Testis (tissue), 2 donors: ENCODE measurements at regions not wholly inside any gene's neighbourhood (a gene's known extent, or its start where the extent isn't known, plus 50 kb on each side); places are given as distances from the start of the nearest gene placed in this dataset.

Source experiments
- DNase-seq: peaks from one replicate; pipeline ENCODE4 v3.0.0-alpha.2; 2019
- H3K27ac ChIP-seq, 2 donors: fragments of 200-600 bp; sonication (generic); one replicate each; pipeline ENCODE4 v1.5.1; 2019
- H3K27me3 ChIP-seq: fragments of 200-600 bp; sonication (generic); one replicate; pipeline ENCODE4 v1.5.1; 2019
- H3K36me3 ChIP-seq: fragments of 200-600 bp; sonication (generic); one replicate; pipeline ENCODE4 v1.5.1; 2017; ENCODE audit warnings: low read depth; ENCODE audit errors: missing control alignments
- H3K4me1 ChIP-seq: fragments of 200-600 bp; sonication (generic); one replicate; pipeline ENCODE4 v1.5.1; 2019
- H3K4me3 ChIP-seq, 2 donors: fragments of 200-600 bp; sonication (generic); one replicate each; pipeline ENCODE4 v1.5.1; 2017 to 2019
- H3K9me3 ChIP-seq: fragments of 200-600 bp; sonication (generic); one replicate; pipeline ENCODE4 v1.5.1; 2017
- POLR2A ChIP-seq: fragments of 450-650 bp; IDR thresholded peaks from one replicate; pipeline ENCODE4 v1.6.1; 2017; ENCODE audit warnings: antibody characterized with exemption, mild to moderate bottlenecking, moderate library complexity
- WGBS, 2 donors: methylation state at CpG; one replicate each; pipeline ENCODE4 v1.1.5; 2018; 5-methylcytosine and 5-hydroxymethylcytosine counted together
- intact Hi-C: fragments of 100-400 bp; cut with DNase I; formaldehyde crosslinking; loops from one replicate; pipeline ENCODE4 v1.15.1; 2023; ENCODE audit warnings: low total_unique reads
- TF ChIP-seq, protein P1 (sequence below), 3 experiments: fragments of 450-650 bp in 2 of 3; fragments of 200-600 bp in 1 of 3; sonication (generic) in 1 of 3; IDR thresholded peaks; one replicate each; pipeline ENCODE4 v1.5.1; 2016 to 2019; ENCODE audit warnings: antibody characterized with exemption in 3 of 3, mild to moderate bottlenecking in 2 of 3, moderate library complexity in 1 of 3

DNA sequence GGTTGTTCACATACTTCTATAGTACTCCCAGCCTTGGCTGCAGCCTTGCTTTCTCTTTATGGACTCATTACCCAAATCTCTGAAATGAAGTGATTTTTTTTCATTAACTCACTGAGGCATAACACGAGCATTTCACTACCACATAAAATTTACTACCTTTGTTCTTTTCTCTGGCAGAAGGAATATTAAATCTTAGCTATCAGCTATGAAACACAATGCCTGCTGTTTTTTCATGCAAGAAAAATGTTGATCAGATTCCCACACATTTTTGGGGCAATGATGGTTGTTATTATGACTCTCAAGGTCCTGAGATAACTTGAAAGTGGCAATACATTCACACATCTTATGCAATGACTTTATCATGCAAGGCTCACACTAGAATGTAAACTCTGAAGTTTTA, 225.3 kb upstream of the ATP2B1 start:
- H3K4me1 ChIP-seq, result no peaks in the 10 kb centered on the region
- no peak overlapping the region for H3K27ac ChIP-seq
- H3K9me3 ChIP-seq, result no peaks in the 10 kb centered on the region
- TF ChIP-seq POLR2A, result no peak
- TF ChIP-seq, protein P1, sequence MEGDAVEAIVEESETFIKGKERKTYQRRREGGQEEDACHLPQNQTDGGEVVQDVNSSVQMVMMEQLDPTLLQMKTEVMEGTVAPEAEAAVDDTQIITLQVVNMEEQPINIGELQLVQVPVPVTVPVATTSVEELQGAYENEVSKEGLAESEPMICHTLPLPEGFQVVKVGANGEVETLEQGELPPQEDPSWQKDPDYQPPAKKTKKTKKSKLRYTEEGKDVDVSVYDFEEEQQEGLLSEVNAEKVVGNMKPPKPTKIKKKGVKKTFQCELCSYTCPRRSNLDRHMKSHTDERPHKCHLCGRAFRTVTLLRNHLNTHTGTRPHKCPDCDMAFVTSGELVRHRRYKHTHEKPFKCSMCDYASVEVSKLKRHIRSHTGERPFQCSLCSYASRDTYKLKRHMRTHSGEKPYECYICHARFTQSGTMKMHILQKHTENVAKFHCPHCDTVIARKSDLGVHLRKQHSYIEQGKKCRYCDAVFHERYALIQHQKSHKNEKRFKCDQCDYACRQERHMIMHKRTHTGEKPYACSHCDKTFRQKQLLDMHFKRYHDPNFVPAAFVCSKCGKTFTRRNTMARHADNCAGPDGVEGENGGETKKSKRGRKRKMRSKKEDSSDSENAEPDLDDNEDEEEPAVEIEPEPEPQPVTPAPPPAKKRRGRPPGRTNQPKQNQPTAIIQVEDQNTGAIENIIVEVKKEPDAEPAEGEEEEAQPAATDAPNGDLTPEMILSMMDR (IDR thresholded peaks at IDR 0.05), result no peak
- no peak overlapping the region for H3K4me3 ChIP-seq
- no peaks in the 10 kb centered on the region for H3K27me3 ChIP-seq
- 58 to 60% methylated on average over 1 of the region's 1 CpG for WGBS, 2 donors
- DNase-seq, result no peak
- intact Hi-C loops, result no loop called here
- H3K36me3 ChIP-seq, result no peaks in the 10 kb centered on the region

DNA sequence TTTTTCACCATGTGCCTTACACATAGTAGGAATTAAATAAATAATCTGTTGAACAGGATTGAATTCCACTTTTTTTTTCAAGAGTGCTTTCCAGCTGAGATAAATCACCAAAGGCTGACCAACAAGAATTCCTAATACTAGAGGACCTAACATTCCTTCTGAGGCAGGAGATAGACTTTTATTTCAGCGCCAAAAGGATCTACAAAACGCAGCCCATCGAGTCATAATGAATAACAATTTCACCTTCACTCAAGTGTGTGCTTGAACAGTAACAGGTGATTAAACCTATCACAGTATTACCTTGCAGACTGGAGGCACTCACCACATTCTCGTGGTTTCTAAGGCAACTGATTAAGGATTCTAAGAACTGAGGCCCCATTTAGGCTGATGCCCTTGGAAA, 224.3 kb upstream of the ATP2B1 start:
- intact Hi-C loops, result no loop called here
- DNase-seq, result no peak

DNA sequence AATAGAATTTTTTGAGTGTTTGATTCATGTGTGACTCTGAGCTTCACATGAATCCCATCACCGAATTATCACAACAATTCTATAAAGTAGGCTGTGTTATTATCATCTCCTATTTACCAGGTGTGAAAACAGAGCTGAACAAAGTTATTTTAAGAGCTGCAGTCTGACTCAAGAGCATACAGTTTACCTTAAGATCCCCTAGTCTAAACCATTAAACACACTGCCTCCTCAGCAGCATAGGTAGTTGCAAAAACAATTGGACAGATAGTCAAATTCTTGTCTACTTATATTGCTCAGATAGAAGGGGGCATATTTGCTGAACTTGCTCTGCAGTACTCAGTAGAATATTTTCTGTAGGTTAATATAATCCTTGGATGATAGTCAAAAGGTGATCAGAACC, 219.8 kb upstream of the ATP2B1 start:
- H3K36me3 ChIP-seq, result no peaks in the 10 kb centered on the region
- intact Hi-C loops, result no loop called here
- no peak for DNase-seq
- H3K27ac ChIP-seq, result no peak overlapping the region
- H3K4me1 ChIP-seq, result no peaks in the 10 kb centered on the region
- TF ChIP-seq, protein P1 (IDR thresholded peaks at IDR 0.05), result no peak
- TF ChIP-seq POLR2A, result no peak
- WGBS, 2 donors, result 100% methylated on average over 1 of the region's 1 CpG
- H3K4me3 ChIP-seq, result no peak overlapping the region
- H3K9me3 ChIP-seq, result no peaks in the 10 kb centered on the region
- no peaks in the 10 kb centered on the region for H3K27me3 ChIP-seq

More for the DNA sequence above, 224.3 kb upstream of the ATP2B1 start:
- TF ChIP-seq, protein P1 (IDR thresholded peaks at IDR 0.05), result no peak
- no peak for TF ChIP-seq POLR2A
- Histone ChIP-seq H3K4me1 (no peaks in the 10 kb centered on the region), H3K9me3 (no peaks in the 10 kb centered on the region), H3K36me3 (no peaks in the 10 kb centered on the region), H3K27me3 (no peaks in the 10 kb centered on the region), H3K27ac (no peak overlapping the region), H3K4me3 (no peak overlapping the region)
- WGBS, 2 donors, result 76 to 82% methylated on average over 4 of the region's 4 CpGs

DNA sequence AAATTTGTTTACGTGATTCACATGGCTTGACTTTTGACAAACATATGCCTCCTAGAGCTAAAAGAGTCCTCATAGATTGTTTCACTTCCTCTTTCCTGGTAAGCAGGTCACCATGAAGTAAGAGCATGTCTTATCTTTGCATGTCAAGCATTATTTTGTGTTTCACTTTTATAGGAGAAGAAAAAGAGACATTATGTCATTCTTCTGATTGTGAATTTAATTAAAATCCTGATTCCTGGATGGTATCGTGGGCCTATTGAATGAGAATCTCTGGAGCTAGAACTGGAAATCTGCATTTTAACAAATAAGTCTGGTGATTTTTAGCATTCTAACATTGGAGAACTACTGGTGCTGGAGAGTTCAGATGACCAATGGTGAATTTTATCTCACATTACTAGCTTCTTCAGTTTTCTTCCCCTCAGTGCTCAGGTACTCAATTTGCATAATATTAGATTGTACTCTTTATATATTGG, 218.6 kb upstream of the ATP2B1 start:
- H3K4me3 ChIP-seq, result no peak overlapping the region
- no peaks in the 10 kb centered on the region for H3K9me3 ChIP-seq
- H3K4me1 ChIP-seq, result no peaks in the 10 kb centered on the region
- no peak overlapping the region for H3K27ac ChIP-seq
- no peaks in the 10 kb centered on the region for H3K27me3 ChIP-seq
- intact Hi-C loops, result no loop called here
- TF ChIP-seq, protein P1 (IDR thresholded peaks at IDR 0.05), result no peak
- TF ChIP-seq POLR2A, result no peak
- no peak for DNase-seq
- 82 to 89% methylated on average over 2 of the region's 2 CpGs for WGBS, 2 donors
- H3K36me3 ChIP-seq, result no peaks in the 10 kb centered on the region

DNA sequence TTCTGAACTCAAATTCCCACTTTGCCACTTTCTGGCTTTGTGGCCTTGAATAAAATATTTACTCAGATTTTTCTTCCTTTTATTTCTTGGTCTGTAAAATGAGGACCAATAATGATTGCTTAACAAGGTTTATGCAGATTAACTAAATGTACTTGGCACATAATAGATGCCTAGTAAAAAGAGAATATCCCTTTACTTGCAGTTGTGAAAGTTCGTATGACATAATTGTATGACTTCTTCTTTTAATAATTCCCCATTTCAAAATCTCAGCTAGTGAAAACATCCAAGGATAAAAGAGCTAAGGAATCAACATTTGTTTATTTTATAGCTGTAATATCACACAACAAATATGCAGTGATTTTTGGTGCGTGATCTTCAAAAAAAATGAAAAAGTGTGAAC, 215.6 kb upstream of the ATP2B1 start:
- TF ChIP-seq, protein P1 (IDR thresholded peaks at IDR 0.05), result no peak
- TF ChIP-seq POLR2A, result no peak
- 59 to 64% methylated on average over 2 of the region's 2 CpGs for WGBS, 2 donors
- no peak for DNase-seq
- H3K27ac ChIP-seq, result no peak overlapping the region
- H3K4me3 ChIP-seq, result no peak overlapping the region
- no peaks in the 10 kb centered on the region for H3K9me3 ChIP-seq
- H3K36me3 ChIP-seq, result no peaks in the 10 kb centered on the region
- intact Hi-C loops, result no loop called here
- H3K27me3 ChIP-seq, result no peaks in the 10 kb centered on the region
- no peaks in the 10 kb centered on the region for H3K4me1 ChIP-seq
